ENCODE measurements at regions not wholly inside any gene's neighbourhood (a gene's known extent, or its start where the extent isn't known, plus 50 kb on each side); places are given as distances from the start of the nearest gene placed in this dataset.
"Not testable (repeated sequence)": the region's sequence is repeated elsewhere in the genome, so short reads cannot be mapped to it uniquely, and the experiment has no call there.

GRCh38 chr4:101655857-101656256 is 134.7 kb upstream of the BANK1 start:
- Histone ChIP-seq H3K4me1 (no peaks in the 10 kb centered on the region; the same call in 1 of the 2 replicates), H3K27me3 (ENCODE audit: low read depth) (no peaks in the 10 kb centered on the region), H3K9me3 (no peaks in the 10 kb centered on the region), H3K4me3 (no peak overlapping the region), H3K36me3 (replicated peaks) (no peaks in the 10 kb centered on the region)
- in situ Hi-C loops (cut with MboI; ENCODE audit: low sequenced_read_pairs): no loop called here
- DNase-seq (ENCODE audit: low spot score in 2 of 2): no peak

GRCh38 chr4:101655005-101655404 is 135.5 kb upstream of the BANK1 start:
- Histone ChIP-seq H3K4me1 (no peaks in the 10 kb centered on the region; the same call in 1 of the 2 replicates), H3K27me3 (ENCODE audit: low read depth) (no peaks in the 10 kb centered on the region), H3K4me3 (no peak overlapping the region), H3K9me3 (no peaks in the 10 kb centered on the region), H3K36me3 (replicated peaks) (no peaks in the 10 kb centered on the region)
- no peak for DNase-seq (ENCODE audit: low spot score in 2 of 2)
- in situ Hi-C loops (cut with MboI; ENCODE audit: low sequenced_read_pairs): no loop called here

- peak; percentile 10 to 29 for DNase-seq (ENCODE audit: low spot score in 2 of 2)
- H3K27me3 ChIP-seq (ENCODE audit: low read depth): no peaks in the 10 kb centered on the region
Observed at GRCh38 chr4:101651778-101652177, 138.8 kb upstream of the BANK1 start.

GRCh38 chr4:101649790-101650515 is 140.6 kb upstream of the BANK1 start:
- H3K27me3 ChIP-seq (ENCODE audit: low read depth): no peaks in the 10 kb centered on the region
- no peaks in the 10 kb centered on the region for H3K36me3 ChIP-seq (replicated peaks)
- no peaks in the 10 kb centered on the region for H3K9me3 ChIP-seq
- in situ Hi-C loops (cut with MboI; ENCODE audit: low sequenced_read_pairs): no loop called here
- DNase-seq (ENCODE audit: low spot score in 2 of 2): no peak
- H3K4me3 ChIP-seq: no peak overlapping the region
- H3K4me1 ChIP-seq: no peaks in the 10 kb centered on the region; the same call in 1 of the 2 replicates

More at GRCh38 chr4:101651778-101652177, 138.8 kb upstream of the BANK1 start:
- H3K4me3 ChIP-seq: no peak overlapping the region
- H3K4me1 ChIP-seq: no peaks in the 10 kb centered on the region; the same call in 1 of the 2 replicates
- in situ Hi-C loops (cut with MboI; ENCODE audit: low sequenced_read_pairs): no loop called here
- H3K36me3 ChIP-seq (replicated peaks): no peaks in the 10 kb centered on the region
- H3K9me3 ChIP-seq: no peaks in the 10 kb centered on the region

GRCh38 chr4:101647710-101648034 is 142.9 kb upstream of the BANK1 start:
- no peaks in the 10 kb centered on the region for H3K9me3 ChIP-seq
- no peak overlapping the region for H3K4me3 ChIP-seq
- no peaks in the 10 kb centered on the region for H3K36me3 ChIP-seq (replicated peaks)
- no peaks in the 10 kb centered on the region; the same call in 1 of the 2 replicates for H3K4me1 ChIP-seq
- in situ Hi-C loops (cut with MboI; ENCODE audit: low sequenced_read_pairs): no loop called here
- H3K27me3 ChIP-seq (ENCODE audit: low read depth): no peaks in the 10 kb centered on the region
- DNase-seq (ENCODE audit: low spot score in 2 of 2): no peak

- no peak for DNase-seq (ENCODE audit: low spot score in 2 of 2)
Observed at GRCh38 chr4:101644516-101644915, 146.0 kb upstream of the BANK1 start.

GRCh38 chr4:101643186-101643837 is 147.2 kb upstream of the BANK1 start:
- no peak for DNase-seq (ENCODE audit: low spot score in 2 of 2)
- Histone ChIP-seq H3K9me3 (no peaks in the 10 kb centered on the region), H3K36me3 (replicated peaks) (no peaks in the 10 kb centered on the region), H3K4me3 (no peak overlapping the region), H3K27me3 (ENCODE audit: low read depth) (no peaks in the 10 kb centered on the region), H3K4me1 (peaks cover 2% of the 10 kb centered on the region; the same call in 1 of the 2 replicates)
- in situ Hi-C loops (cut with MboI; ENCODE audit: low sequenced_read_pairs): no loop called here

More at GRCh38 chr4:101644516-101644915, 146.0 kb upstream of the BANK1 start:
- Histone ChIP-seq H3K4me1 (peaks cover 2% of the 10 kb centered on the region; the same call in 1 of the 2 replicates), H3K9me3 (no peaks in the 10 kb centered on the region), H3K27me3 (ENCODE audit: low read depth) (no peaks in the 10 kb centered on the region), H3K36me3 (replicated peaks) (no peaks in the 10 kb centered on the region), H3K4me3 (no peak overlapping the region)
- in situ Hi-C loops (cut with MboI; ENCODE audit: low sequenced_read_pairs): no loop called here

GRCh38 chr4:101632766-101633165 is 157.8 kb upstream of the BANK1 start:
- in situ Hi-C loops (cut with MboI; ENCODE audit: low sequenced_read_pairs); H3K4me1 ChIP-seq; H3K9me3 ChIP-seq; H3K4me3 ChIP-seq; DNase-seq (ENCODE audit: low spot score in 2 of 2); H3K27me3 ChIP-seq (ENCODE audit: low read depth); H3K36me3 ChIP-seq (replicated peaks): not testable (repeated sequence)

GRCh38 chr4:101630319-101630986 is 160.1 kb upstream of the BANK1 start:
- DNase-seq (ENCODE audit: low spot score in 2 of 2): no peak
- Histone ChIP-seq H3K36me3 (replicated peaks) (no peaks in the 10 kb centered on the region), H3K9me3 (no peaks in the 10 kb centered on the region; the same call in 1 of the 2 replicates), H3K4me1 (no peaks in the 10 kb centered on the region), H3K4me3 (no peak overlapping the region), H3K27me3 (ENCODE audit: low read depth) (no peaks in the 10 kb centered on the region)
- in situ Hi-C loops (cut with MboI; ENCODE audit: low sequenced_read_pairs): no loop called here

- no peak overlapping the region for H3K4me3 ChIP-seq
- no peak for DNase-seq (ENCODE audit: low spot score in 2 of 2)
- H3K4me1 ChIP-seq: no peaks in the 10 kb centered on the region
- in situ Hi-C loops (cut with MboI; ENCODE audit: low sequenced_read_pairs): no loop called here
- H3K36me3 ChIP-seq (replicated peaks): no peaks in the 10 kb centered on the region
- H3K27me3 ChIP-seq (ENCODE audit: low read depth): no peaks in the 10 kb centered on the region
- H3K9me3 ChIP-seq: no peaks in the 10 kb centered on the region
Observed at GRCh38 chr4:101621120-101621519, 169.4 kb upstream of the BANK1 start.

- Histone ChIP-seq H3K4me1 (no peaks in the 10 kb centered on the region), H3K27me3 (ENCODE audit: low read depth) (no peaks in the 10 kb centered on the region), H3K36me3 (replicated peaks) (no peaks in the 10 kb centered on the region), H3K9me3 (no peaks in the 10 kb centered on the region), H3K4me3 (no peak overlapping the region)
- in situ Hi-C loops (cut with MboI; ENCODE audit: low sequenced_read_pairs): no loop called here
- no peak for DNase-seq (ENCODE audit: low spot score in 2 of 2)
Observed at GRCh38 chr4:101615652-101616051, 174.9 kb upstream of the BANK1 start.

- H3K36me3 ChIP-seq (replicated peaks); H3K4me1 ChIP-seq; H3K9me3 ChIP-seq; H3K27me3 ChIP-seq (ENCODE audit: low read depth); in situ Hi-C loops (cut with MboI; ENCODE audit: low sequenced_read_pairs); DNase-seq (ENCODE audit: low spot score in 2 of 2); H3K4me3 ChIP-seq: not testable (repeated sequence)
Observed at GRCh38 chr4:101606989-101607388, 183.5 kb upstream of the BANK1 start.

GRCh38 chr4:101604976-101605375 is 185.6 kb upstream of the BANK1 start:
- Histone ChIP-seq H3K4me1 (no peaks in the 10 kb centered on the region; the same call in 1 of the 2 replicates), H3K36me3 (replicated peaks) (no peaks in the 10 kb centered on the region), H3K27me3 (ENCODE audit: low read depth) (no peaks in the 10 kb centered on the region), H3K9me3 (no peaks in the 10 kb centered on the region), H3K4me3 (no peak overlapping the region)
- no peak for DNase-seq (ENCODE audit: low spot score in 2 of 2)
- in situ Hi-C loops (cut with MboI; ENCODE audit: low sequenced_read_pairs): no loop called here

- H3K4me1 ChIP-seq: no peaks in the 10 kb centered on the region; the same call in 1 of the 2 replicates
- no peak overlapping the region for H3K4me3 ChIP-seq
- H3K9me3 ChIP-seq: no peaks in the 10 kb centered on the region
- no peaks in the 10 kb centered on the region for H3K27me3 ChIP-seq (ENCODE audit: low read depth)
- no peaks in the 10 kb centered on the region for H3K36me3 ChIP-seq (replicated peaks)
- in situ Hi-C loops (cut with MboI; ENCODE audit: low sequenced_read_pairs): no loop called here
- DNase-seq (ENCODE audit: low spot score in 2 of 2): no peak
Observed at GRCh38 chr4:101600287-101600686, 190.2 kb upstream of the BANK1 start.
